HepG2 (cell line): ENCODE measurements at regions not wholly inside any gene's neighbourhood (a gene's known extent, or its start where the extent isn't known, plus 50 kb on each side); places are given as distances from the start of the nearest gene placed in this dataset.

Source experiments
- ATAC-seq: fragments of 200-7000 bp; cut with Tn5 transposase; 3 replicates; pipeline ENCODE4 v1.9.1; 2020; ENCODE audit warnings: mild to moderate bottlenecking, moderate library complexity
- BruUV-seq: library from RNA; stranded (reverse); fragments of 400-500 nt; replicated peaks from 2 replicates; lab custom pipeline; 2021; lab: Mats Ljungman, UMichigan
- CTCF ChIA-PET: fragments of 300-600 bp; formaldehyde crosslinking; extraction: SDS; loops from one replicate; lab custom pipeline; 2021; ENCODE audit warnings: low total read pairs, inconsistent platforms, low intra/inter-chr PET ratio; lab: Yijun Ruan, JAX
- POLR2A ChIA-PET: fragments of 350-600 bp; sonication (Branson Sonifier 250); formaldehyde crosslinking; loops from one replicate; lab custom pipeline; 2020; ENCODE audit warnings: antibody characterized with exemption, inconsistent platforms; lab: Yijun Ruan, JAX
- DNase-seq: peaks from one replicate; pipeline ENCODE4 v3.0.0-alpha.2; 2015; ENCODE audit warnings: low spot score
- FAIRE-seq: peaks from 3 replicates; lab custom pipeline; 2011; peaks lifted over from hg19 to GRCh38; lab: Jason Lieb, UNC
- H2AFZ ChIP-seq: one replicate; pipeline ENCODE4 v1.6.1; 2011; ENCODE audit warnings: low read length, inconsistent platforms
- H3K27ac ChIP-seq: fragments of 300-600 bp; 3 replicates; pipeline ENCODE4 v1.8.0; 2011; ENCODE audit warnings: mixed run types, mild to moderate bottlenecking, mixed read lengths, low read length, inconsistent platforms; ENCODE audit not compliant: insufficient read depth; ENCODE audit errors: extremely low read length
- H3K27me3 ChIP-seq, 2 experiments: fragments of 200-600 bp in 1 of 2; 2 replicates in 1 of 2; 3 replicates in 1 of 2; pipeline versions ENCODE4 v1.6.0 to v1.8.0; 2011; ENCODE audit warnings: low read length in 2 of 2, mild to moderate bottlenecking in 2 of 2, moderate library complexity in 2 of 2, inconsistent platforms in 1 of 2; ENCODE audit not compliant: insufficient read depth in 2 of 2, control insufficient read depth in 1 of 2
- H3K36me3 ChIP-seq, 2 experiments: fragments of 200-600 bp in 1 of 2; replicated peaks in 1 of 2; 2 replicates in 1 of 2; 3 replicates in 1 of 2; pipeline versions ENCODE4 v1.5.1 to v1.8.0; 2011; ENCODE audit warnings: low read length in 2 of 2, inconsistent platforms in 1 of 2; ENCODE audit not compliant: insufficient read depth in 2 of 2, control insufficient read depth in 1 of 2
- H3K4me1 ChIP-seq: 2 replicates; pipeline ENCODE4 v1.5.1; 2012; ENCODE audit warnings: low read length, inconsistent platforms; ENCODE audit not compliant: insufficient read depth
- H3K4me2 ChIP-seq: 2 replicates; pipeline ENCODE4 v1.6.0; 2011; ENCODE audit warnings: low read depth, low read length, inconsistent platforms
- H3K4me3 ChIP-seq, 3 experiments: fragments of 200-600 bp in 1 of 3; sonication (generic), shearing (Covaris generic) in 1 of 3; replicated peaks in 1 of 3; 2 replicates each; pipeline ENCODE4 v1.5.1; 2011 to 2016; ENCODE audit warnings: low read length in 3 of 3, inconsistent platforms in 2 of 3, low read depth in 2 of 3, mild to moderate bottlenecking in 2 of 3, control low read depth in 1 of 3, mixed read lengths in 1 of 3; ENCODE audit not compliant: insufficient read depth in 1 of 3
- H3K79me2 ChIP-seq: one replicate; pipeline ENCODE4 v1.6.1; 2011; ENCODE audit warnings: low read length, inconsistent platforms; ENCODE audit not compliant: insufficient read depth
- H3K9ac ChIP-seq: 2 replicates; pipeline ENCODE4 v1.6.0; 2011; ENCODE audit warnings: mild to moderate bottlenecking, low read depth, low read length, inconsistent platforms; ENCODE audit not compliant: insufficient read depth
- H3K9me3 ChIP-seq: 2 replicates; pipeline ENCODE4 v1.5.1; 2012; ENCODE audit warnings: mild to moderate bottlenecking, low read length
- H4K20me1 ChIP-seq: 2 replicates; pipeline ENCODE4 v1.6.0; 2011; ENCODE audit warnings: inconsistent platforms, mild to moderate bottlenecking, low read length, moderate library complexity; ENCODE audit not compliant: insufficient read depth
- ATF4 ChIP-seq, 2 experiments: fragments of 450-650 bp in 1 of 2; sonication (generic) in 1 of 2; formaldehyde crosslinking; IDR thresholded peaks; 2 replicates each; pipeline versions ENCODE4 v1.5.0 to v1.8.0; 2020 to 2022; ENCODE audit warnings: mild to moderate bottlenecking in 1 of 2, missing genetic modification reagents in 1 of 2
- CREB1 ChIP-seq, 2 experiments: fragments of 450-650 bp in 1 of 2; IDR thresholded peaks; 2 replicates each; pipeline ENCODE4 v1.6.1; 2016 to 2017; ENCODE audit warnings: control low read depth in 1 of 2, mild to moderate bottlenecking in 1 of 2, missing compliant biosample characterization in 1 of 2, missing genetic modification characterization in 1 of 2
- DZIP1 ChIP-seq: sonication (generic); formaldehyde crosslinking; IDR thresholded peaks from 2 replicates; pipeline ENCODE4 v1.5.0; 2020; ENCODE audit warnings: mild to moderate bottlenecking, missing genetic modification reagents
- FOXM1 ChIP-seq: sonication (generic); formaldehyde crosslinking; IDR thresholded peaks from 2 replicates; pipeline ENCODE4 v1.5.0; 2020; ENCODE audit warnings: missing genetic modification reagents
- HNRNPL ChIP-seq: fragments of 200-400 bp; formaldehyde crosslinking; IDR thresholded peaks from 2 replicates; pipeline ENCODE4 v1.6.1; 2017; ENCODE audit warnings: mild to moderate bottlenecking, low read depth, low read length
- IRX3 ChIP-seq: sonication (generic); formaldehyde crosslinking; IDR thresholded peaks from 2 replicates; pipeline ENCODE4 v1.8.1; 2023; ENCODE audit warnings: mild to moderate bottlenecking, low read depth, missing genetic modification reagents, borderline replicate concordance
- KDM5A ChIP-seq: fragments of 200-600 bp; sonication (generic); IDR thresholded peaks from 2 replicates; pipeline ENCODE4 v1.7.0; 2018; ENCODE audit warnings: antibody characterized with exemption, mild to moderate bottlenecking, low read length, borderline replicate concordance
- MIER3 ChIP-seq: IDR thresholded peaks from 2 replicates; pipeline ENCODE4 v1.6.1; 2016; ENCODE audit warnings: missing compliant biosample characterization, borderline replicate concordance
- SMARCE1 ChIP-seq: fragments of 450-650 bp; IDR thresholded peaks from 2 replicates; pipeline ENCODE4 v1.6.1; 2017; ENCODE audit warnings: borderline replicate concordance
- ZNF724P ChIP-seq: sonication (generic); formaldehyde crosslinking; IDR thresholded peaks from 2 replicates; pipeline ENCODE4 v1.8.0; 2022; ENCODE audit warnings: missing genetic modification reagents, borderline replicate concordance
- ZNF850 ChIP-seq: sonication (generic); formaldehyde crosslinking; conservative IDR thresholded peaks from 2 replicates; pipeline ENCODE4 v1.9.0; 2021; ENCODE audit warnings: mild to moderate bottlenecking, missing genetic modification reagents
- WGBS: methylation state at CpG from one replicate; pipeline ENCODE4 v1.1.6; 2017; ENCODE audit warnings: low lambda C conversion rate; 5-methylcytosine and 5-hydroxymethylcytosine counted together
- in situ Hi-C: cut with HindIII; loops from 2 replicates; pipeline ENCODE4 v1.10.0; 2017; ENCODE audit warnings: low pct_unique_long_range_greater_than_20kb; ENCODE audit not compliant: extremely low pct_ligation_motif_present
- intact Hi-C: fragments of 100-400 bp; cut with micrococcal nuclease; formaldehyde crosslinking; loops from one replicate; pipeline ENCODE4 v1.10.0; 2022; ENCODE audit not compliant: unreplicated experiment
- TF ChIP-seq, protein P1 (sequence below): IDR thresholded peaks from 2 replicates; pipeline ENCODE4 v1.6.1; 2016; ENCODE audit warnings: low read depth, borderline replicate concordance

GRCh38 chr4:133929531-133930239, 271.9 kb downstream of the PABPC4L start:
- Histone ChIP-seq H3K4me2 (no peak overlapping the region), H3K36me3 (no peaks in the 10 kb centered on the region), H4K20me1 (no peaks in the 10 kb centered on the region), H3K79me2 (no peaks in the 10 kb centered on the region), H3K27ac (no peak overlapping the region), H3K9ac (no peak overlapping the region), H3K4me3 (no peak overlapping the region), H3K27me3 (no peaks in the 10 kb centered on the region), H2AFZ (no peak overlapping the region), H3K4me1 (no peaks in the 10 kb centered on the region), H3K9me3 (no peaks in the 10 kb centered on the region)
- DNase-seq, result no peak
- POLR2A ChIA-PET, result no interaction called here
- intact Hi-C loops, result loop anchor here (5.0 kb wide), 1 partner anchor 1007 kb away; no protein-coding TSS in a partner anchor
- WGBS, result 44% methylated on average over 1 of the region's 1 CpG
- BruUV-seq, result no TSS peak
- TF ChIP-seq FOXM1 (CRISPR knock-in tag), result no peak
- TF ChIP-seq HNRNPL, result no peak
- TF ChIP-seq ATF4 (CRISPR knock-in tag; IDR thresholded peaks at IDR 0.05), result peak in 1 of 2 experiments; percentile 66; a peak in 2 of 4 replicates
- no peak for FAIRE-seq
- in situ Hi-C loops, result no loop called here
- CTCF ChIA-PET, result no interaction called here
- ATAC-seq, result no peak

DNA sequence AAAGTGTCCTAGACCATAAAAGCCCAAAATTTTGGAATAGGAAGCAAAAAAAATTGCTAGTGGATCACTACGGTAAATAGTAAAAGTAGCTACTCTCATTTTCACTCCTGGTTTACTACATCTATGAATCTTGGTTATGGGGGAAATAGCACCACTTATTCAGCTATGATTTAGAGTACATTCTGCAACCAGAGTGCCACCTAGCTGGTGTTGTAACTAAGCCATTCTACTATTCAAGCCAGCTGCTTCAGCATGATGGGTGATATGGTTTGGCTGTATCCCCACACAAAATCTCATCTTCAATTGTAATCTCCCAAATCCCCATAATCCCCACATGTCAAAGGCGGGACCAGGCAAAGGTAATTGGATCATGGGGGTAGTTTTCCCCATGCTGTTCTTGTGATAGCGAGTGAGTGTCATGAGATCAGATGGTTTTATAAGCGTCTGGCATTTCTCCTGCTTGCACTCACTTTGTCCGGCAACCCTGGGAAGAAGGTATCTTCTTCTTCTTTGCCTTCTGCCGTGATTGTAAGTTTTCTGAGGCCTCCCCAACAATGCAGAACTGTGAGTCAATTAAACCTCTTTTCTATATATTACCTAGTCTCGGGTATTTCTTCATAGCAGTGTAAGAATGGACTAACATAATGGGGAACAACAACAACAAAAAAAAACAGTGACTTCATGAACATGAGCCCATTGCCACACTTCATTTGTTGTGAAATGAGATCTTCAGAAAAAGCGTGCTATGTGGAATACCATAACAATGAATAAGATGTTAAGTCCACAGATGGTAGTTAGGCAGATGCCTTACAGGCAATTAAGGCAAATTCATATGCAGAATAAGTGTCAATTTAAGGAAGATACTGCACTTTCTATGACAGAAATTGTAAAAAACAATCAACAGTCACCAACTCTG, 280.1 kb downstream of the PABPC4L start:
- H3K27me3 ChIP-seq, result no peaks in the 10 kb centered on the region
- CTCF ChIA-PET, result no interaction called here
- no TSS peak for BruUV-seq
- H3K4me2 ChIP-seq, result no peak overlapping the region
- no peaks in the 10 kb centered on the region for H3K36me3 ChIP-seq
- in situ Hi-C loops, result no loop called here
- no peak overlapping the region for H3K4me3 ChIP-seq
- WGBS, result 21% methylated on average over 8 of the region's 8 CpGs
- H3K9me3 ChIP-seq, result no peaks in the 10 kb centered on the region
- no peak overlapping the region for H2AFZ ChIP-seq
- intact Hi-C loops, result no loop called here
- POLR2A ChIA-PET, result no interaction called here
- H3K9ac ChIP-seq, result no peak overlapping the region
- H3K79me2 ChIP-seq, result no peaks in the 10 kb centered on the region
- ATAC-seq, result no peak
- no peaks in the 10 kb centered on the region for H3K4me1 ChIP-seq
- H4K20me1 ChIP-seq, result no peaks in the 10 kb centered on the region
- FAIRE-seq, result no peak
- no peak for DNase-seq
- H3K27ac ChIP-seq, result no peak overlapping the region
- TF ChIP-seq ZNF850 (CRISPR knock-in tag) (no peak), MIER3 (CRISPR knock-in tag) (no peak), CREB1 (IDR thresholded peaks at IDR 0.05) (no peak), CREB1 (CRISPR knock-in tag; IDR thresholded peaks at IDR 0.05) (no peak), ZNF724P (CRISPR knock-in tag) (no peak), IRX3 (no peak), KDM5A (no peak), DZIP1 (CRISPR knock-in tag) (no peak), SMARCE1 (no peak)
- TF ChIP-seq, protein P1, sequence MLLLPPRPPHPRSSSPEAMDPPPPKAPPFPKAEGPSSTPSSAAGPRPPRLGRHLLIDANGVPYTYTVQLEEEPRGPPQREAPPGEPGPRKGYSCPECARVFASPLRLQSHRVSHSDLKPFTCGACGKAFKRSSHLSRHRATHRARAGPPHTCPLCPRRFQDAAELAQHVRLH (CRISPR knock-in tag), result no peak
